Activated naive CD8-positive, alpha-beta T cell treated with anti-CD3 and anti-CD28 coated beads, Interleukin-2, amount 10 ng/mL, durations not matched to agents 7 days and 5 days (primary cell): ENCODE measurements at regions not wholly inside any gene's neighbourhood (a gene's known extent, or its start where the extent isn't known, plus 50 kb on each side); places are given as distances from the start of the nearest gene placed in this dataset.
"Not testable (repeated sequence)": the region's sequence is repeated elsewhere in the genome, so short reads cannot be mapped to it uniquely, and the experiment has no call there.

Experiments
- ATAC-seq: fragments of 150-1000 bp; cut with Tn5 transposase; one replicate; pipeline ENCODE4 v1.10.0; 2021; ENCODE audit warnings: low read depth, moderate library complexity
- POLR2A ChIA-PET: fragments of 350-600 bp; sonication (Branson Sonifier 250); formaldehyde crosslinking; loops from one replicate; lab custom pipeline; 2021; ENCODE audit warnings: antibody characterized with exemption; lab: Charles Lee
- DNase-seq: peaks from one replicate; pipeline ENCODE4 v3.0.0; 2021
- H3K27ac Mint-ChIP-seq: one replicate; pipeline ENCODE4 v1.8.0; 2022; ENCODE audit warnings: mild to moderate bottlenecking, mixed read lengths
- H3K27me3 Mint-ChIP-seq: one replicate; pipeline ENCODE4 v1.8.0; 2022; ENCODE audit warnings: mild to moderate bottlenecking, moderate library complexity, mixed read lengths
- H3K36me3 Mint-ChIP-seq: one replicate; pipeline ENCODE4 v1.8.0; 2021; ENCODE audit warnings: mild to moderate bottlenecking, mixed read lengths
- H3K4me1 Mint-ChIP-seq: one replicate; pipeline ENCODE4 v1.8.0; 2021; ENCODE audit warnings: mixed read lengths
- H3K4me3 Mint-ChIP-seq: one replicate; pipeline ENCODE4 v1.8.0; 2022; ENCODE audit warnings: mild to moderate bottlenecking, moderate library complexity, mixed read lengths
- H3K9me3 Mint-ChIP-seq: one replicate; pipeline ENCODE4 v1.8.0; 2021; ENCODE audit warnings: mixed read lengths

DNA sequence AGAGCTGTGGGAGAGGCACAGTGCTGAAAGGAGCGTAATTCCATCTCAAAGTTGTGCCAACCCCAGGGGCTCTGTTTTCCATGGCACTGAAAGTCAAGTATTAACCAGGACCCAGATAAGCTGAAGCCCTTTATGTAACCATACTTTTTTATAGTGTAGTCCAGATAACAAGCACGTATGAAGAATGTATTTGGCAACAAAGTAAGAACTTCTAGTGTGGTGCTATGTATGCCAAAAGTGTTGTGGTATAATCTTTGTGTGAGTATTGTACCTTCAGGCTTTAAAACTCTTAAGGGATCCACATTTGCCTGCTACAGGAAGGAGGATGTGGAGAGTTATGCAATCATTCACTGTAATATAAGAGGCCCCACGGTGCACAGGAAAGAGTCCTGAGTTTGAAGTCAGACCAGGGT lies 129.4 kb downstream of the IBTK start:
- no peak for DNase-seq
- Mint-ChIP-seq H3K27me3 (no peaks in the 10 kb centered on the region), H3K4me1 (no peaks in the 10 kb centered on the region), H3K4me3 (no peak overlapping the region), H3K9me3 (no peaks in the 10 kb centered on the region), H3K36me3 (no peaks in the 10 kb centered on the region), H3K27ac (no peak overlapping the region)
- ATAC-seq: no peak
- POLR2A ChIA-PET: no interaction called here

DNA sequence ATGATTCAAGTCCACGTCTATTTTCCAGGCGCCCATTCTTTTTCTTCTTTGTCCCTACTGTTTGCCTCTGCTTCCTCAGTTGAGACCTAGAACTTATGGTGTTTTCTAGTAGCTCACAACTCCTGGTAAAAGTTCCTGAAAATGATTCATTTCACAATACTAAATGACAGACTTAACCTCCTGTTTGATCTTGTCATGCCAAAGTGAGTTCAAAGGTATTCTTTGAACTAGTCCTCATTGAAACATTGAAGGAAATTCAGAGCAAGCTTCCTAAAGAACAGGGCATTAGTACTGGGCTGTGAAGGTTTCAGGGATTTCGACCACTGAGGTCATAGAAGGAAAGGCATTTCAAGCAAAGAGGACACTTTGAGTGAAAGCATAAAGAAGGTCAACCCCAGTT lies 132.8 kb downstream of the IBTK start:
- Mint-ChIP-seq H3K9me3 (no peaks in the 10 kb centered on the region), H3K4me1 (no peaks in the 10 kb centered on the region), H3K4me3 (no peak overlapping the region), H3K27ac (no peak overlapping the region), H3K36me3 (no peaks in the 10 kb centered on the region), H3K27me3 (no peaks in the 10 kb centered on the region)
- POLR2A ChIA-PET: no interaction called here
- ATAC-seq: no peak
- DNase-seq: no peak

DNA sequence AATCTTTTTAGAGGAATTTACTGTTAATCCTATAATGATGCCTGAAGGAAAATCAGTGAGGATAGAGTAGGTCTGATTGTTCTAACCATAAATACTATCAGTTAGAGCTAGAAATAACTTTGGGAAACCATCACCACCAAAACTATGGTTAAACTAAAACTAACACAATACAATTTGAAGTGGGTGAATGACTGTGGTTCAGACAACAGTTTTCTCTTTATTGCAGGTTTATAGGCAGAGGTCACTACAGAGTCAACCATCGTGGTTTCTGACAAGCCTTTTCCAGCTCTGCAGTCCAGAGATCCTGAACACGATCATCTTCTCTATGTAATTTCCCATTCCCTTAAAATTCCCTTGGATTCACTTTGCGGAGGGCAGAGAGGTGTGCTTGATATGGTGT lies 134.3 kb downstream of the IBTK start:
- POLR2A ChIA-PET: no interaction called here
- H3K27ac Mint-ChIP-seq: no peak overlapping the region
- DNase-seq: no peak
- H3K9me3 Mint-ChIP-seq: peaks cover 1% of the 10 kb centered on the region
- H3K27me3 Mint-ChIP-seq: no peaks in the 10 kb centered on the region
- H3K36me3 Mint-ChIP-seq: no peaks in the 10 kb centered on the region
- no peaks in the 10 kb centered on the region for H3K4me1 Mint-ChIP-seq
- H3K4me3 Mint-ChIP-seq: no peak overlapping the region
- no peak for ATAC-seq

DNA sequence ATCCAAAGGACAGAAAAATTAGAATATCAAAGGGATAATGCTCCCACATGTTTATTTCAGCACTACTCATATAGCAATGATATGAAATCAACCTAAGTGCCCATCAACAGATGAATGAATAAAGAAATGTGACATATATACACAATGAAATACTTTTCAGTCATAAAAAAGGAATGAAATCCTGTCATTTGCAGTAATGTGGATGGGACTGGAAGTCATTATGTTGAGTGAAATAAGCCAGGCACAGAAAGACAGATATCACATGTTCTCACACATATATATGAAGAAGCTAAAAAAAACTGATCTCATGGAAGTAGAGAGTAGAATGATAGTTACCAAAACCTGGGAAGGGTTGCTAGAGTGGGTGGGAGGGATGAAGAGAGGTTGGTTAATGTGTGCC lies 135.7 kb downstream of the IBTK start:
- no peak overlapping the region for H3K27ac Mint-ChIP-seq
- no peaks in the 10 kb centered on the region for H3K27me3 Mint-ChIP-seq
- ATAC-seq (no peak), DNase-seq (no peak)
- H3K4me3 Mint-ChIP-seq: no peak overlapping the region
- H3K4me1 Mint-ChIP-seq: no peaks in the 10 kb centered on the region
- POLR2A ChIA-PET: no interaction called here
- no peaks in the 10 kb centered on the region for H3K36me3 Mint-ChIP-seq
- H3K9me3 Mint-ChIP-seq: peaks cover 1% of the 10 kb centered on the region

DNA sequence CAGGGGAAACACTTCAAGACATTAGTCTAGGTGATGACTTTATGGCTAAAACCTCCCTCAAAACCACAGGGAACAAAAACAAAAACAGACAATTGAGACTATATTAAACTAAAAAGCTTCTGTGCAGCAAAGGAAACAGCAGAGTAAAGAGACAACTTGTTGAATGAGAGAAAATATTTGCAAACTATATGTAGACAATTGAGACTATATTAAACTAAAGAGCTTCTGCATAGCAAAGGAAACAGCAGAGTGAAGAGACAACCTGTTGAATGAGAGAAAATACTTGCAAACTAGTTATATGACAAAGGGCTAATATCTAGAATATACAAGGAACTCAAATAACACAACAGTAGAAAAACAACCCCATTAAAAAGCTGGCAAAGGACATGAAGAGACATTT lies 136.4 kb downstream of the IBTK start:
- H3K4me3 Mint-ChIP-seq: no peak overlapping the region
- peaks cover 1% of the 10 kb centered on the region for H3K9me3 Mint-ChIP-seq
- POLR2A ChIA-PET: no interaction called here
- ATAC-seq: no peak
- no peaks in the 10 kb centered on the region for H3K36me3 Mint-ChIP-seq
- no peak overlapping the region for H3K27ac Mint-ChIP-seq
- DNase-seq: no peak
- no peaks in the 10 kb centered on the region for H3K4me1 Mint-ChIP-seq
- no peaks in the 10 kb centered on the region for H3K27me3 Mint-ChIP-seq

DNA sequence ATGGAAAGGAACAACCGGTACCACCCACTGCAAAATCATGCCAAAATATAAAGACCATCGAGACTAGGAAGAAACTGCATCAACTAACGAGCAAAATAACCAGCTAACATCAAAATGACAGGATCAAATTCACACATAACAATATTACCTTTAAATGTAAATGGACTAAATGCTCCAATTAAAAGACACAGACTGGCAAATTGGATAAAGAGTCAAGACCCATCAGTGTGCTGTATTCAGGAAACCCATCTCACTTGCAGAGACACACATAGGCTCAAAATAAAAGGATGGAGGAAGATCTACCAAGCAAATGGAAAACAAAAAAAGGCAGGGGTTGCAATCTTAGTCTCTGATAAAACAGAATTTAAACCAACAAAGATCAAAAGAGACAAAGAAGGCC lies 144.4 kb downstream of the IBTK start:
- POLR2A ChIA-PET, H3K4me1 Mint-ChIP-seq, H3K27ac Mint-ChIP-seq, ATAC-seq, H3K36me3 Mint-ChIP-seq, H3K27me3 Mint-ChIP-seq, H3K9me3 Mint-ChIP-seq, H3K4me3 Mint-ChIP-seq, DNase-seq: not testable (repeated sequence)

DNA sequence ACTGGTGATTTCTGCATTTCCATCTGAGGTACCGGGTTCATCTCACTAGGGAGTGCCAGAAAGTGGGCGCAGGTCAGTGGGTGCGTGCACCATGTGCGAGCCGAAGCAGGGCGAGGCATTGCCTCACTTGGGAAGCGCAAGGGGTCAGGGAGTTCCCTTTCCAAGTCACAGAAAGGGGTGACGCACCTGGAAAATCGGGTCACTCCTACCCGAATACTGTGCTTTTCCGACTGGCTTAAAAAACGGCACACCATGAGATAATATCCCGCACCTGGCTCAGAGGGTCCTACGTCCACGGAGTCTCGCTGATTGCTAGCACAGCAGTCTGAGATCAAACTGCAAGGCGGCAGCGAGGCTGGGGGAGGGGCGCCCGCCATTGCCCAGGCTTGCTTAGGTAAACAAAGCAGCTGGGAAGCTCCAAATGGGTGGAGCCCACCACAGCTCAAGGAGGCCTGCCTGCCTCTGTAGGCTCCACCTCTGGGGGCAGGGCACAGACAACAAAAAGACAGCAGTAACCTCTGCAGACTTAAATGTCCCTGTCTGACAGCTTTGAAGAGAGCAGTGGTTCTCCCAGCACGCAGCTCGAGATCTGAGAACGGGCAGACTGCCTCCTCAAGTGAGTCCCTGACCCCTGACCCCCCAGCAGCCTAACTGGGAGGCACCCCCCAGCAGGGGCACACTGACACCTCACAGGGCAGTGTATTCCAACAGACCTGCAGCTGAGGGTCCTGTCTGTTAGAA lies 146.0 kb downstream of the IBTK start:
- H3K36me3 Mint-ChIP-seq, H3K4me1 Mint-ChIP-seq, H3K27me3 Mint-ChIP-seq, ATAC-seq, DNase-seq, POLR2A ChIA-PET, H3K9me3 Mint-ChIP-seq, H3K27ac Mint-ChIP-seq, H3K4me3 Mint-ChIP-seq: not testable (repeated sequence)

DNA sequence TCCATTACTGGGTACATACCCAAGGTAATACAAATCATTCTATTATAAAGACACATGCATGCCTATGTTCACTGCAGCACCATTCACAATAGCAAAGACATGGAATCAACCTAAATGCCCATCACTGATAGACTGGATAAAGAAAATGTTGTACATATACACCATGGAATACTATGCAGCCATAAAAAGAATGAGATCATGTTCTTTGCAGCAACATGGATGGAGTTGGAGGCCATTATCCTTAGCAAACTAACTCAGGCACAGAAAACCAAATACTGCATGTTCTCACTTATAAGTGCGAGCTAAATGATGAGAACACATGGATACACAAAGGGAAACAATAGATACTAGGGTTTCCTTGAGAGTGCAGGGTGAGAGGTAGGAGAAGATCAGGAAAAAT lies 146.8 kb downstream of the IBTK start:
- H3K9me3 Mint-ChIP-seq, H3K27me3 Mint-ChIP-seq, H3K36me3 Mint-ChIP-seq, DNase-seq, H3K4me1 Mint-ChIP-seq, H3K27ac Mint-ChIP-seq, POLR2A ChIA-PET, ATAC-seq, H3K4me3 Mint-ChIP-seq: not testable (repeated sequence)

DNA sequence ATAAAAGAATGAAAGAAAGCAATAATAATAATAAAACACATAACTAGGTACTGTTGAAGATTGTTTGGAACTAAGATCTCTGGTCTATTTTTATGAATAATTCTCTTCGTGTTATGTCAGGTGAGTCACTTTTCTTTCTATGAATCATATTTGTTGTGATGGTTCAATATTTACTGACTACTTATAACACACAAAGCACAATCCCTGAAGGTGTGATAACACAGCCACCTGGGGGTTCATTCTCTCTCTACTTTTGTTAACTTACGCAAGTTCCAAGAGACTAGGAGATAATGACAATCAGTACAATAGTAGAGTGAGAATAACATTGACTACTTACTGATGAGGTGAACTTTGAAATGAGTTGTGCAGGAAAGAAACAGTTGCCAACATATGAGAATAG lies 149.9 kb downstream of the IBTK start:
- no peaks in the 10 kb centered on the region for H3K36me3 Mint-ChIP-seq
- ATAC-seq (no peak), DNase-seq (no peak)
- H3K9me3 Mint-ChIP-seq: peaks cover 1% of the 10 kb centered on the region
- H3K4me3 Mint-ChIP-seq: no peak overlapping the region
- H3K27me3 Mint-ChIP-seq: no peaks in the 10 kb centered on the region
- no peak overlapping the region for H3K27ac Mint-ChIP-seq
- H3K4me1 Mint-ChIP-seq: no peaks in the 10 kb centered on the region
- POLR2A ChIA-PET: no interaction called here

DNA sequence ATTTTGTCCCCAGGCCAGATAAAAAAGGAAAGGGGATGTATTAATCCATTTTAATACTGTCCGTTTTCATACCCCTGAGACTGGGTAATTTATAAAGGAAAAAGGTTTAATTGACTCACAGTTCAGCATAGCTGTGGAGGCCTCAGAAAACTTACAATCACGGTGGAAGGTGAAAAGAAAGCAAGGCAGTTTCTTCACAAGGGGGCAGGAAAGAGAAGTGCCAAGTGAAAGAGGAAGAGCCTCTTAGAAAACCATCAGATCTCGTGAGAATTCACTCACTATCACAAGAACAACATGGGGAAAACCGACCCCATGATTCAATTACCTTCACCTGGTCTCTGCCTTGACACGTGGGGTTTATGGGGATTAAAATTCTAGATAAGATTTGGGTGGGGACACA lies 152.5 kb downstream of the IBTK start:
- no peak overlapping the region for H3K4me3 Mint-ChIP-seq
- no peaks in the 10 kb centered on the region for H3K27me3 Mint-ChIP-seq
- no peaks in the 10 kb centered on the region for H3K36me3 Mint-ChIP-seq
- H3K9me3 Mint-ChIP-seq: peaks cover 1% of the 10 kb centered on the region
- DNase-seq (no peak), ATAC-seq (no peak)
- H3K27ac Mint-ChIP-seq: no peak overlapping the region
- POLR2A ChIA-PET: no interaction called here
- no peaks in the 10 kb centered on the region for H3K4me1 Mint-ChIP-seq

DNA sequence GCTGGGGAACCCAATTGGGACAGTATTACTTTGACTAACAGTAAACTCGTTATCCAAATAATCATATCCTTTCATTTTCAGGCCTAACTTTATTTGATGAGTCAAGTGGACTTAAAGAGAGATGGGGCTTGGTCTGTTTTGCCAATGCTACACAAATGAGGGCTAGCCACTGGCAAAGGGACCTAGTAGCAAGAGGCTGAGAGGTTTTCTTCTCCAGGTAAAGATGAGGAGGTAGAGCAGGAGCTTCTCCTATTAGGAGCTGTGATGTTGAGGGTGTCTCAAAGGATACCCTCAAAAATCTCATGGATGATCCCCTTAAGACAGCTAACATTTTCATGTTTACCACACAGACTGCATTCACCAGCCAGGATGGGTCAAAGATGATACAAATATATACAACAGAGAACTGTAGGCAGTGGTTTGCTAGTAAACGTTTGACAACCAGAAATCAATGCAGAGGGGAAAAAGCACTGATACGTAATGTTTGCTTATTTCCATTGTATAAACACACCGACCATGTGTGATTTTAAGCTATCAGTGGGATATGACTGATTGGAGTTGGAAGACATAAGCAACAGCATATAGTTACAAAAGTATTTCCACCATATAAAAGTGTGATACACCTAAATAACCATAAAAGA lies 153.3 kb downstream of the IBTK start:
- Mint-ChIP-seq H3K9me3 (peaks cover 1% of the 10 kb centered on the region), H3K4me3 (no peak overlapping the region), H3K27me3 (no peaks in the 10 kb centered on the region), H3K36me3 (no peaks in the 10 kb centered on the region), H3K27ac (no peak overlapping the region), H3K4me1 (no peaks in the 10 kb centered on the region)
- DNase-seq (no peak), ATAC-seq (no peak)
- POLR2A ChIA-PET: no interaction called here

DNA sequence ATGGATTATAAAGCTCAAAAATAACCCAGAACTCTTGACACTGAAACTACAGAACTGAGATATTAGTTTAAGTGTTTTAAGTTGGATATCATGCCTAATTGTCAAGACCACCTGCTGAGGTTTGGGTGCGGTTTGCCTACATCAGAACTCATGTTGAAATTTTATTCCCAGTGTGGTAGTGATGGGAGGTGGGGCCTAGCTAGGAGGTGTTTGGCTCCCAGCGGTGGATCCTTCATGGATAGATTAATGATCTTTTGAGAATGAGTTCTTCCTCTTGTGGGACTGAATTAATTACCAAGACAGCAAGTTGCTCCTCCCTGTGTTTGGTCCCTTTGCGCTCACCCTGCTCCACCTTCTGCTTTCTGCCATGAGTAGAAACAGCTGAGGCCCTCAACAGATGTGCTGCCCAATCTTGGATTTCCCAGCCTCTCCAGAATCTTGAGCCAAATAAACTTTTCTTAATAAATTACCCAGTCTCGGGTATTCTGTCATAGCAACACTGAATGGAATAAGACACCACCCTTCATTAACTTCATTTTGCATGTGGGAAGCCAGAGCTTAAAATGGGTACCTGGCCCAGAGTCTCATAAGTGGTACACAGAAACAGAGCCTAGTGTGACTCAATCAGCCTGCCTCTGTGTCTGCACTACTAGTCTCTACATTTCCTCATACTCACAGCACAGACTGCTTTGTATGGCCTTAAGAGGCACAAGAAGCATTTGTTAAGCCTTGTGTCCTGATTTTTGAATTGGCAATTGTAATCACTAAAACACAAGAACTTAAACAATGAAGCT lies 158.4 kb downstream of the IBTK start:
- POLR2A ChIA-PET: no interaction called here
- Mint-ChIP-seq H3K9me3 (peaks cover 1% of the 10 kb centered on the region), H3K4me1 (no peaks in the 10 kb centered on the region), H3K27me3 (peaks cover 3% of the 10 kb centered on the region), H3K27ac (no peak overlapping the region), H3K4me3 (no peak overlapping the region), H3K36me3 (no peaks in the 10 kb centered on the region)
- ATAC-seq (no peak), DNase-seq (no peak)

DNA sequence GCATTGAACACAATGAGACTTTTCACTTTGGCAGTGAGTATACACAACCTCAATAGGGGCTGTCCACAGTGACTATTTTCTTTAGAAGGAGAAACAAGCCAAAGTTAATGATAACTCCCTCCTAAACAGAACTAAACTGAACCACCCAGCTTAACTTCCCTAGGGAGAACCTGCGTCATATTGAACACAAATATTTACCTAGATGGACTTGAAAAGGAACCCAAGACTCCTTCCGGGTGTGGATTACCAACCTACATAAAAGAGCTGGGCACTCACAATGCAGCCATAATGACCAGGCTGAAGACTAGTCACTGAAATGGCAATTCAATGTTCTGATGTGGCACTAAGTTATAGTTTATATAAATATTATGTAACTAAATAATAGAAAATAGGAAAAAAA lies 160.6 kb downstream of the IBTK start:
- peaks cover 1% of the 10 kb centered on the region for H3K9me3 Mint-ChIP-seq
- no peak for ATAC-seq
- no peak overlapping the region for H3K27ac Mint-ChIP-seq
- DNase-seq: no peak
- H3K27me3 Mint-ChIP-seq: peaks cover 3% of the 10 kb centered on the region
- H3K4me3 Mint-ChIP-seq: no peak overlapping the region
- no peaks in the 10 kb centered on the region for H3K4me1 Mint-ChIP-seq
- H3K36me3 Mint-ChIP-seq: no peaks in the 10 kb centered on the region
- POLR2A ChIA-PET: no interaction called here

DNA sequence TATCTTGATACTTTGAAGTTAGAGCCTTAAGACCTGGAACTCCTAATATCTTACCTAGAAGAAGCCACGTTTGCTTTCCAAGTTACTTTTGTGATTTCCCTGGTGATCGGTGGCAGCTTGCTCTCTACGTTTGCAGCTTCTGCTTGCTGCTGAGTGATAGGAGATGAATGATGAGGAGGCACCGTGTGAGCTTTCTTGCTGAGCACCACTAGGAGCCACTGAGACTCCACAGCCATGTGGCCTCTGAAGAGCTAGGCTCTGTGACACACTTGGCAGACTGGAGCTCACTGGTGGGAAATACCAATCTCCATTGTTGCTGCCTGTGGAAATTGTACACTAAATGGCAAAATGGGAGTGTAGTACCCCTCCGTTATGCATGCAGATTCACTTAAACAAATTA lies 161.8 kb downstream of the IBTK start:
- no peak for ATAC-seq
- POLR2A ChIA-PET: no interaction called here
- H3K4me3 Mint-ChIP-seq: no peak overlapping the region

More for the DNA sequence above, 161.8 kb downstream of the IBTK start:
- H3K9me3 Mint-ChIP-seq: no peaks in the 10 kb centered on the region
- H3K36me3 Mint-ChIP-seq: no peaks in the 10 kb centered on the region
- no peak overlapping the region for H3K27ac Mint-ChIP-seq
- H3K4me1 Mint-ChIP-seq: no peaks in the 10 kb centered on the region
- H3K27me3 Mint-ChIP-seq: peaks cover 3% of the 10 kb centered on the region
- no peak for DNase-seq
